Keratinocyte (primary cell): ENCODE measurements at regions not wholly inside any gene's neighbourhood (a gene's known extent, or its start where the extent isn't known, plus 50 kb on each side); places are given as distances from the start of the nearest gene placed in this dataset.

Experiments
- DNase-seq: peaks from one replicate; pipeline ENCODE4 v3.0.0-alpha.2; 2011; ENCODE audit warnings: low read depth, missing footprints, low spot score
- FAIRE-seq: peaks from 2 replicates; lab custom pipeline; 2011; peaks lifted over from hg19 to GRCh38; lab: Jason Lieb, UNC
- H2AFZ ChIP-seq: 2 replicates; pipeline ENCODE4 v1.6.0; 2012; ENCODE audit warnings: low read length, control low read depth, inconsistent platforms; ENCODE audit not compliant: control insufficient read depth
- H3K27ac ChIP-seq: 2 replicates; pipeline ENCODE4 v1.5.1; 2011; ENCODE audit warnings: low read length; ENCODE audit not compliant: control insufficient read depth, insufficient read depth
- H3K27me3 ChIP-seq: 3 replicates; pipeline ENCODE4 v1.6.0; 2011; ENCODE audit warnings: low read length; ENCODE audit not compliant: control insufficient read depth, insufficient read depth; ENCODE audit errors: extremely low read depth
- H3K36me3 ChIP-seq, 2 experiments: 2 replicates in 1 of 2; 3 replicates in 1 of 2; pipeline ENCODE4 v1.5.1; 2011; ENCODE audit warnings: low read length in 2 of 2, mild to moderate bottlenecking in 1 of 2; ENCODE audit not compliant: control insufficient read depth in 2 of 2, insufficient read depth in 2 of 2; ENCODE audit errors: extremely low read depth in 1 of 2
- H3K4me1 ChIP-seq: 3 replicates; pipeline ENCODE4 v1.5.1; 2011; ENCODE audit warnings: low read length; ENCODE audit not compliant: control insufficient read depth, insufficient read depth; ENCODE audit errors: extremely low read depth
- H3K4me2 ChIP-seq: 3 replicates; pipeline ENCODE4 v1.6.0; 2011; ENCODE audit warnings: low read depth, low read length; ENCODE audit not compliant: control insufficient read depth, insufficient read depth; ENCODE audit errors: extremely low read depth
- H3K4me3 ChIP-seq, 3 experiments: fragments of 200-600 bp in 1 of 3; sonication (generic) in 1 of 3; 2 replicates in 2 of 3; 3 replicates in 1 of 3; pipeline ENCODE4 v1.5.1; 2011 to 2016; ENCODE audit warnings: low read length in 3 of 3, mild to moderate bottlenecking in 3 of 3, control low read depth in 2 of 3, inconsistent platforms in 1 of 3, low read depth in 1 of 3, mixed read lengths in 1 of 3, mixed run types in 1 of 3, moderate library complexity in 1 of 3; ENCODE audit not compliant: control insufficient read depth in 2 of 3, insufficient read depth in 2 of 3; ENCODE audit errors: extremely low read depth in 1 of 3
- H3K79me2 ChIP-seq: 2 replicates; pipeline ENCODE4 v1.6.0; 2012; ENCODE audit warnings: low read length; ENCODE audit not compliant: control insufficient read depth, insufficient read depth
- H3K9ac ChIP-seq: 3 replicates; pipeline ENCODE4 v1.6.0; 2011; ENCODE audit warnings: low read length; ENCODE audit not compliant: control insufficient read depth, insufficient read depth; ENCODE audit errors: extremely low read depth
- H3K9me1 ChIP-seq: 3 replicates; pipeline ENCODE4 v1.6.0; 2011; ENCODE audit warnings: low read length; ENCODE audit not compliant: control insufficient read depth, insufficient read depth; ENCODE audit errors: extremely low read depth
- H3K9me3 ChIP-seq: 2 replicates; pipeline ENCODE4 v1.5.1; 2012; ENCODE audit warnings: low read depth, low read length; ENCODE audit not compliant: control insufficient read depth
- H4K20me1 ChIP-seq: 3 replicates; pipeline ENCODE4 v1.6.0; 2011; ENCODE audit warnings: low read length; ENCODE audit not compliant: control insufficient read depth, insufficient read depth; ENCODE audit errors: extremely low read depth
- EZH2 ChIP-seq: IDR thresholded peaks from one replicate; pipeline ENCODE4 v1.6.1; 2012; ENCODE audit warnings: inconsistent platforms, mild to moderate bottlenecking, low read length, moderate library complexity
- dilution Hi-C: fragments of 300-500 bp; cut with MboI; formaldehyde crosslinking; loops from one replicate; pipeline ENCODE4 v1.7.0; 2020; ENCODE audit warnings: low sequenced_read_pairs; ENCODE audit not compliant: extremely low pct_ligation_motif_present
- TF ChIP-seq, protein P1 (sequence below), 3 experiments: IDR thresholded peaks in 1 of 3; conservative IDR thresholded peaks in 1 of 3; optimal IDR thresholded peaks in 1 of 3; 2 replicates in 2 of 3; 3 replicates in 1 of 3; pipeline versions ENCODE3 to v1.5.1; 2011; ENCODE audit warnings: low read length in 3 of 3, mild to moderate bottlenecking in 3 of 3, moderate library complexity in 2 of 3, control low read depth in 1 of 3, inconsistent platforms in 1 of 3; ENCODE audit not compliant: insufficient read depth in 2 of 3; ENCODE audit errors: extremely low read depth in 1 of 3

DNA sequence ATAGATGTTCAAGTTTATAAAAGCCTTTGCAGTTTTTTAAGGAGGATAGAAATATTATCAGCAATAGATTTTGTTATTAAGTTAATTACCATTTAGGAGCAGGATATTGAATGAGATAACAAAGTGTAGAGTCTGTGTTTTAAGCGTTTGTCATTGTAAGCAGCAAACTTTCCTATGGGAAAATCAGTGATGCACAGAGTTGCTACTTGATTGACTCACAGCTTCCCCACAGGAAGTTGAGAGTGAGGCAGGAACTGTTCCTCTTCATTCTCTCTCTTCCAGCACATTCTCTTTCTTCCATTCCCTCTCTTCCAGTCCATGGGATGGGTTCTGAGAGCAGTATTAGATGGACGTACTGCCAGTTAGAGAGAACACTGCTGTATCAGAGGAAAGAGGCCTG, 867.7 kb upstream of the AGA start:
- Histone ChIP-seq H3K9ac (no peak overlapping the region), H3K36me3 (no peaks in the 10 kb centered on the region), H2AFZ (no peak overlapping the region), H3K9me1 (no peaks in the 10 kb centered on the region), H4K20me1 (no peaks in the 10 kb centered on the region), H3K9me3 (no peaks in the 10 kb centered on the region), H3K27me3 (no peaks in the 10 kb centered on the region), H3K4me1 (no peaks in the 10 kb centered on the region), H3K4me3 (no peak overlapping the region), H3K4me2 (no peak overlapping the region), H3K79me2 (no peaks in the 10 kb centered on the region), H3K27ac (no peak overlapping the region)
- TF ChIP-seq, protein P1, sequence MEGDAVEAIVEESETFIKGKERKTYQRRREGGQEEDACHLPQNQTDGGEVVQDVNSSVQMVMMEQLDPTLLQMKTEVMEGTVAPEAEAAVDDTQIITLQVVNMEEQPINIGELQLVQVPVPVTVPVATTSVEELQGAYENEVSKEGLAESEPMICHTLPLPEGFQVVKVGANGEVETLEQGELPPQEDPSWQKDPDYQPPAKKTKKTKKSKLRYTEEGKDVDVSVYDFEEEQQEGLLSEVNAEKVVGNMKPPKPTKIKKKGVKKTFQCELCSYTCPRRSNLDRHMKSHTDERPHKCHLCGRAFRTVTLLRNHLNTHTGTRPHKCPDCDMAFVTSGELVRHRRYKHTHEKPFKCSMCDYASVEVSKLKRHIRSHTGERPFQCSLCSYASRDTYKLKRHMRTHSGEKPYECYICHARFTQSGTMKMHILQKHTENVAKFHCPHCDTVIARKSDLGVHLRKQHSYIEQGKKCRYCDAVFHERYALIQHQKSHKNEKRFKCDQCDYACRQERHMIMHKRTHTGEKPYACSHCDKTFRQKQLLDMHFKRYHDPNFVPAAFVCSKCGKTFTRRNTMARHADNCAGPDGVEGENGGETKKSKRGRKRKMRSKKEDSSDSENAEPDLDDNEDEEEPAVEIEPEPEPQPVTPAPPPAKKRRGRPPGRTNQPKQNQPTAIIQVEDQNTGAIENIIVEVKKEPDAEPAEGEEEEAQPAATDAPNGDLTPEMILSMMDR (optimal IDR thresholded peaks at IDR 0.05 in 1 of 3, IDR thresholded peaks at IDR 0.05 in 1 of 3, conservative IDR thresholded peaks at IDR 0.05 in 1 of 3; ENCODE audit: extremely low read depth in 1 of 3, insufficient read depth in 2 of 3, low read length in 3 of 3) = no peak
- no peak for TF ChIP-seq EZH2
- no peak for FAIRE-seq
- DNase-seq = no peak
- dilution Hi-C loops = no loop called here

DNA sequence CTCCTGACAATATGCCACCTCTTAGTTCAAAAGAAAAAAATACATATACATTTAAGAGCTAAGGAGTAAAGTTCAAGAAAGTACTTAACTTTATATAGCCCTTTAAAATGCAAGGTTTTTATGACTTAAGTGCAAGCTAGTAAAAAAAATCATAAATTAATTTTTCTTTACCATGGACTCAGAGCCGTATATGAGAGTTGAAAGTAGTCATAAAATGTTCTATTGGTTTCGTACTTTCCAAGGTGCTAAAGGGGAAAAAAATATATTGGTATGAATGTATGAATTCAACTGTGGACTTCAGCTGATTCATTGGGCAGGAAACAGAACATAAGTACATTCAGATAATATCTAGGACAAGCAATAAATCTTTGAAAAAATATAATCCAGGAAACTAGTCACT, 869.8 kb upstream of the AGA start:
- Histone ChIP-seq H4K20me1 (no peaks in the 10 kb centered on the region), H3K4me1 (no peaks in the 10 kb centered on the region), H3K9me1 (no peaks in the 10 kb centered on the region), H3K27me3 (no peaks in the 10 kb centered on the region), H3K27ac (no peak overlapping the region), H3K79me2 (no peaks in the 10 kb centered on the region), H3K9me3 (no peaks in the 10 kb centered on the region), H2AFZ (no peak overlapping the region), H3K4me3 (no peak overlapping the region), H3K4me2 (no peak overlapping the region), H3K36me3 (no peaks in the 10 kb centered on the region), H3K9ac (no peak overlapping the region)
- no peak for FAIRE-seq
- DNase-seq = no peak
- TF ChIP-seq EZH2 = no peak
- TF ChIP-seq, protein P1 (optimal IDR thresholded peaks at IDR 0.05 in 1 of 3, IDR thresholded peaks at IDR 0.05 in 1 of 3, conservative IDR thresholded peaks at IDR 0.05 in 1 of 3; ENCODE audit: extremely low read depth in 1 of 3, insufficient read depth in 2 of 3, low read length in 3 of 3) = no peak
- dilution Hi-C loops = no loop called here
